IPS DF 4.7 (cell line): ENCODE measurements at regions not wholly inside any gene's neighbourhood (a gene's known extent, or its start where the extent isn't known, plus 50 kb on each side); places are given as distances from the start of the nearest gene placed in this dataset.

ENCODE experiments used
- DNase-seq: peaks from one replicate; pipeline ENCODE4 v3.0.0-alpha.2; 2013; ENCODE audit warnings: low spot score; ENCODE audit errors: extremely low read depth

- no peak for DNase-seq
These were observed 602.5 kb upstream of the SALL1 start for GRCh38 chr16:51753467-51754127.

- DNase-seq = no peak
These were observed 601.4 kb upstream of the SALL1 start for GRCh38 chr16:51752438-51752995.

DNA sequence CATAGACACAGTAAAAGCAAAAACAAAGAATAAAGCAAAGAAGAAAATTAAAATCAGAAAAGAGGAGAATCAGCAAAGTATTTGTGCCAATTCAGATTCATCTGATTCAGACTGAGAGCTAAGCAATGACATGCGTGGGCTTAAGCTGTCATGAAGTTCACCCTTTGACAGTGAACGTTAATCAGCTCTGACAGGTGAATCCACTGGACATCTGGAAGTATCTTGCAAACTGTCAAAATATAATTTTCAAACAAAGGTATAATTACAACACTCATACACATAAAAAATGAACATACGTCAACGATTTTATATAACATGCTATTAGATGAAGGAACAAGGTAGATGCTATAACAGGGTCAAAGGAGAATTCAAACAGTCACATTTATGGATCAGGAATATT, 596.3 kb upstream of the SALL1 start:
- no peak for DNase-seq

- no peak for DNase-seq
These were observed 583.1 kb upstream of the SALL1 start for GRCh38 chr16:51734220-51734619.

GRCh38 chr16:51733181-51733580, 582.1 kb upstream of the SALL1 start:
- DNase-seq = no peak

DNA sequence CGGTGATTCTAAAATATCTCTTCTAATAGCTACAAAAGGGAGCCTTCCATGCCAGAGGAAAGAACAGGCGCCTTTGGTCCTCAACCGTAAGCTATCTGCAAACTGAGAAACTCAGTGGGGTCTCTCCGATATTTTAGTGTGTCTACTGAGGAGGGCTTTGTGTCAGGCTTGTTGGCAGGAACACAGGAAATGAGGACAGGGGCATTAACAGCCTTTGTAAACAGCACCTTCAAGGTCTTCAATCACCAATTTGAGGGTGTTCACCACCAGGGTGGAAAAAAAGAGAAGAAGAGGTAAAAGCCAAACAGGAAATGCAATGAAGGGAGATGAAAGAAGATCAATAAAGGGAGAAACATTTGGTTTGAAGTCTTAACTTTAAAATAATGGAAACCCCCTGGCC, 580.1 kb upstream of the SALL1 start:
- DNase-seq = no peak

DNA sequence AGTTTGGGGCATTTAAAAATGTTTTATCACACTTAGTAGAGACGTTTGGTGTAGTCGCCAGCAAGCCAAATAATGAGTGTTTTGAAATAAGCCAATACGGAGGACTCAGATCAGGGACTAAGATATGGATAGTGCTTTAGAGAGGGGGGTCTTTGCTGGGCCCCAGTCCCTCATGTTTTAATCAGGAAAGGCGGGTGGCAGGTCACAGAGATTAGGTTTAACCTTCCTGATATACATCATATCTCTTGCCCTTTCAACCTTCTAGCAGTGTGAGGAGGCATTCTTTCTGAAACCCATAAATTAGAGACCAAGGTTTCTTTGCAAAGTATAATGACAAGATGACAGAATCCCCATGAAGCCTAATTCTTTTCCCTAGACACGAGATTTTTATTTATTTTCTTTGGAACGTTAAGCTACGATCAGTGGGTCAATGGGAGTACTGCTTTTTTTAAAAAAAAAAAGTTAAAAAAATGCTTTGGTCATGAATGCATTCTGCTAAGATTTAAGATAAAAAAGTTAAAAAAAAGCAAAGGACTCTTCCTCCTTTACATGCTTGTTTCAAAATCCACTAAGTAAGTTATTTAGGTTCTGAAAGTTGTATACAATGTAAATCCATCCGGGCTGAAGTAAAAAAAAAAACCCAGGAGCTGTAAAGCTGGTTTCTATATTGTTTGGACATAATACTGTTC, 572.1 kb upstream of the SALL1 start:
- DNase-seq = no peak

- DNase-seq = no peak
These were observed 571.4 kb upstream of the SALL1 start for GRCh38 chr16:51722467-51722866.

- DNase-seq = no peak
These were observed 568.3 kb upstream of the SALL1 start for GRCh38 chr16:51719376-51719775.

DNA sequence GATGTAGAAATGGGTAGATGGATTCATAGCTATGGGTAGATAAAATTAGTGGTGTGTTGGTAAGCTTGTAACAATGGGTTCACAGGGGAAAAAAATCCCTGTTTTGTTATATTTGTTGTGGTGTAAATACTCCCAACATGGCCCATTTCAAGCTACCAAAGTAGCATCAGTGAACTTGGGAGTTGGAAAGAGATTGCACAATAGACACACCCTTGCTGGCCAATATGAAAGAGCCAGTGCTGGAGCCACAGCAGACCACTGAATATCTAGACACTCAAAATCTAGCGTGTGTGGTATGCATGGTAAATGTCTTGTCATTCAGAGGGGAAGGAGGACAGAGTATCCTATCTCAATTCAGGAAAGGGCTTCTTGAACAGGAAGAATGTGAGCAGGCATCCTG, 565.1 kb upstream of the SALL1 start:
- DNase-seq = no peak

DNA sequence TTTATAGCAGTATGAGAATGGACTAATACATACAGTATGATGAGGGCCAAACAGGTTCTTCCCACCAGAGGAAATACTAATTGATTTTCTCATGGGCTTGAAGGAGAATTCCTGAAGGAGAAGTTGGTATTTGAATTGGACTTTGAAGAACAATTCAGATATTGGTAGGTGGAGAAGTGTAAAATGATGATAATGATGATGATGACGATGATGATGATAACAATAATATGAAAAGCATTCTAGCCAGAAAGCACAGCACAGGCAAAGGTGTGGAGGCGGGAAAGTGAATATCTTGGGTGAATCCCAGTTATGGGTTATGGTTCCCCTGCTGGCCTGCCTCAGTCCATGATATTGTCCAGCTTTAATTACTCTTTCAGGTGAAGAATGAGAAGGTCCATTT, 562.4 kb upstream of the SALL1 start:
- no peak for DNase-seq

DNA sequence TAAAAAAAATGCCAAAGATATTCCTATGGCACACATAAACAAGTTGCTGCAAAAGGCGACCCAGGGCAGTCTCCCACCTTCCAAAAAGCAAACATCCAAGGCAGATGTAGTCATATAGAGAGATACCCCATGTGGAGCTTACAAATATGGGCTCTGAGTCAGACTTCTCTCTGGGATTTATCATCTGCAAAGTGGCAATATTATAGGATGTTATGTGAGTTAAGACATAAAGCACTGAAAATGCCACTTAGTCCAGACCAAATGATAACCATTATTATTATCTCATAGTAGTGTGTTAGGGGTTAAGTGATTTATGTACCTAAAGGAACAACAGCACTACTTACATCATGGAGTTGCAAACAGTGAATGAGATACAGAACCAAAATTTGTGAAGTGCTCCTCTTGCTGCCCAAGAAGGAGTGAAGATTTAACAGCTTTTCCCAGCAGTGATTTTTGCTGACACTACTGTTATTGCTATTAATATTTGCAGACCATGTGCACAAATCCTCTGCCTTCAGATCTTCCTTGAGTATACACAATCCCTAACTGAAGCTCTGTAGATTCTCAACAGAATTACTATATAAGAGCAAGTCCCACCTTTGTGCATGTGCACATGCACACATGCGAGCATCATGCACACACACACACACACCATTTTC, 560.0 kb upstream of the SALL1 start:
- no peak for DNase-seq

- DNase-seq = no peak
These were observed 559.1 kb upstream of the SALL1 start for GRCh38 chr16:51710186-51710585.

GRCh38 chr16:51708861-51709260, 557.8 kb upstream of the SALL1 start:
- no peak for DNase-seq

DNA sequence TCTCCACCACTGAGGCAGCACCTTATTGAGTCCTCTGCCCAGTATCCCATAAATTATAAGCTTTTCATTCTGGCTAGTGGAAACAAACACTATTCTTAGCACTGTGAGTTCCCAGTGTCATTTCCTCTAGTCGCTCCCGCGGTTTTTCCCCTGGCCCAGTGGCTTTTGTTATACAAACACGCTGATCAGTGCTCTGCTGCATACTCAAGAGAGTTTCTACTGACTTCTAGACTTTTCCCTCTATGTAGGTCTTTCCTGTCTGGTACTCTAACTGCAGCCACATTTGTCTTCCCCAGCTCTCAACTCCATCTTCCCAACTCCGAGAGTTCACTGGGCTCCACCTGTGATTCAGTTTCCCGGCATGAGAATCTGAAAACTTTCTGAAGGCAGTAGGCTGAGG, 556.6 kb upstream of the SALL1 start:
- no peak for DNase-seq

- DNase-seq = no peak
These were observed 554.1 kb upstream of the SALL1 start for GRCh38 chr16:51705142-51705541.

GRCh38 chr16:51701025-51701424, 550.0 kb upstream of the SALL1 start:
- DNase-seq = no peak

GRCh38 chr16:51699686-51700396, 548.8 kb upstream of the SALL1 start:
- no peak for DNase-seq

GRCh38 chr16:51698647-51699046, 547.6 kb upstream of the SALL1 start:
- no peak for DNase-seq

DNA sequence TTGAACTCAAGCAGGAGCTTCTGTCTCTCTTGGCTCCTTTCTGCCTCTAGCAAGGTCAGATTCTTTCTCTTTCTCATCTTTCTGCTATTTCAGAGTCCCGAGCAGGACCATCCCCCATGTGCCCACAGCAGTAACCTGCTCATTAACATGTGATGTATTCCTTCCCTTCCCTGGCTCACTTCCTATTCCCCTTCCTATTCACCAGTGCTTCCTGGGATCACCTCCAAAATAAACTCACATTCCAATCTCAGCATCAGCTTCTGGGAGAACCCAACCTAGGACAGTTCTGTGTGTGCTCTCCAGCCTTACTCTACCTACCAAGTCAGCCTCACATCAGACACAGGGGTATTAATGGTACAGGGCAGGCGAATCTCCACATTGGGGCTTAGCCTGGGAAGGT, 546.4 kb upstream of the SALL1 start:
- no peak for DNase-seq

GRCh38 chr16:51696376-51696775, 545.3 kb upstream of the SALL1 start:
- no peak for DNase-seq

DNA sequence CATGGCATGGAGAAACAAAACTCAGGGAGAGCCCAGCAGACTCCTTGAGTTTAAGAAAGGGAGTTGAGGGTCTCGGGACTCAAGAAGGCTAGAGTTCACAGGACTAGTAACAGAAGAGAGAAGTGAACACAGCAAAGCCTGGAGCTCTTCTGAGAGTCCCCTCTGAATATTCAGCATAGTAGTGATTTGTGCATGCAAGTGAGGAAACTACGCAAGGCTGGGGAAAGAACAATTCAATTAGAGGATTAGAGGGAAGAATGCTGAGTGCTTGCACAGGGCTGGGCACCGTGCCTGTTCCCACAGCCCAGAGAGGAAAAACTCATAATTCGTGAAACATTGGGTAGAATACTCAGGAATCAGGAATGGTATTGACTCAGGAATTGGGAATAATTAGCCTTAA, 540.0 kb upstream of the SALL1 start:
- DNase-seq = no peak
